A673 (cell line): ENCODE measurements at regions not wholly inside any gene's neighbourhood (a gene's known extent, or its start where the extent isn't known, plus 50 kb on each side); places are given as distances from the start of the nearest gene placed in this dataset.

Experiments used
- BruUV-seq: library from RNA; stranded (reverse); fragments of 400-500 nt; replicated peaks from 2 replicates; lab custom pipeline; 2021; lab: Mats Ljungman, UMichigan
- CTCF ChIA-PET: fragments of 300-600 bp; sonication (Branson Sonifier 250); formaldehyde crosslinking; loops from one replicate; lab custom pipeline; 2022; ENCODE audit warnings: antibody characterized with exemption; lab: Charles Lee
- POLR2A ChIA-PET: fragments of 300-600 bp; sonication (Branson Sonifier 250); formaldehyde crosslinking; loops from one replicate; lab custom pipeline; 2022; ENCODE audit warnings: antibody characterized with exemption; ENCODE audit not compliant: low non-redundant PET; lab: Charles Lee
- DNase-seq: peaks from one replicate; pipeline ENCODE4 v3.0.0-alpha.2; 2015; ENCODE audit warnings: low spot score
- H3K27ac ChIP-seq: fragments of 200-600 bp; sonication (generic); 2 replicates; pipeline ENCODE4 v1.5.1; 2016; ENCODE audit warnings: mixed run types, low read depth, mild to moderate bottlenecking, mixed read lengths, antibody characterized with exemption, low read length; ENCODE audit not compliant: poor library complexity, severe bottlenecking
- H3K27me3 ChIP-seq: fragments of 200-600 bp; sonication (generic); replicated peaks from 2 replicates; pipeline ENCODE4 v1.6.1; 2017; ENCODE audit warnings: mixed run types, low read depth, mild to moderate bottlenecking, mixed read lengths, antibody characterized with exemption, low read length; ENCODE audit not compliant: insufficient read depth, poor library complexity
- H3K36me3 ChIP-seq: fragments of 200-600 bp; sonication (generic); 2 replicates; pipeline ENCODE4 v1.6.1; 2016; ENCODE audit warnings: mixed run types, mild to moderate bottlenecking, mixed read lengths, antibody characterized with exemption, low read length; ENCODE audit not compliant: insufficient read depth, poor library complexity, severe bottlenecking
- H3K4me1 ChIP-seq: fragments of 200-600 bp; sonication (generic); 2 replicates; pipeline ENCODE4 v1.6.1; 2017; ENCODE audit warnings: mixed run types, mild to moderate bottlenecking, mixed read lengths, antibody characterized with exemption, low read length; ENCODE audit not compliant: insufficient read depth, poor library complexity, severe bottlenecking
- H3K4me3 ChIP-seq: fragments of 200-600 bp; sonication (generic); 2 replicates; pipeline ENCODE4 v1.5.1; 2016; ENCODE audit warnings: low read depth, mixed run types, mild to moderate bottlenecking, mixed read lengths, low read length; ENCODE audit not compliant: poor library complexity, severe bottlenecking
- H3K9me3 ChIP-seq: fragments of 200-600 bp; sonication (generic); 2 replicates; pipeline ENCODE4 v1.6.1; 2016; ENCODE audit warnings: mixed run types, low read depth, mild to moderate bottlenecking, mixed read lengths, antibody characterized with exemption, low read length; ENCODE audit not compliant: poor library complexity, severe bottlenecking
- CTCF ChIP-seq: fragments of 300-800, 200-600 bp; sonication (generic); conservative IDR thresholded peaks from 2 replicates; pipeline ENCODE4 v1.5.1; 2017; ENCODE audit warnings: low read depth, mild to moderate bottlenecking, antibody characterized with exemption, low read length, moderate library complexity, mixed read lengths
- EZH2 ChIP-seq: fragments of 200-600 bp; sonication (generic); IDR thresholded peaks from 2 replicates; pipeline ENCODE4 v1.6.1; 2017; ENCODE audit warnings: borderline replicate concordance, low read depth, mild to moderate bottlenecking, mixed read lengths, antibody characterized with exemption, low read length; ENCODE audit not compliant: poor library complexity, severe bottlenecking
- intact Hi-C: fragments of 100-400 bp; cut with micrococcal nuclease; formaldehyde crosslinking; loops from one replicate; pipeline ENCODE4 v1.10.0; 2022; ENCODE audit not compliant: unreplicated experiment

- H3K27me3 ChIP-seq, result no peaks in the 10 kb centered on the region
- ChIA-PET POLR2A (no interaction called here), CTCF (no interaction called here)
- TF ChIP-seq EZH2 (no peak), CTCF (no peak)
- DNase-seq, result no peak
- intact Hi-C loops, result no loop called here
- BruUV-seq, result no TSS peak
- H3K4me1 ChIP-seq, result no peaks in the 10 kb centered on the region
- H3K36me3 ChIP-seq, result no peaks in the 10 kb centered on the region
- H3K4me3 ChIP-seq, result no peak overlapping the region
- no peaks in the 10 kb centered on the region for H3K9me3 ChIP-seq
- no peak overlapping the region for H3K27ac ChIP-seq
These were observed 515.3 kb downstream of the TLE1 start for GRCh38 chr9:81174023-81174422.

DNA sequence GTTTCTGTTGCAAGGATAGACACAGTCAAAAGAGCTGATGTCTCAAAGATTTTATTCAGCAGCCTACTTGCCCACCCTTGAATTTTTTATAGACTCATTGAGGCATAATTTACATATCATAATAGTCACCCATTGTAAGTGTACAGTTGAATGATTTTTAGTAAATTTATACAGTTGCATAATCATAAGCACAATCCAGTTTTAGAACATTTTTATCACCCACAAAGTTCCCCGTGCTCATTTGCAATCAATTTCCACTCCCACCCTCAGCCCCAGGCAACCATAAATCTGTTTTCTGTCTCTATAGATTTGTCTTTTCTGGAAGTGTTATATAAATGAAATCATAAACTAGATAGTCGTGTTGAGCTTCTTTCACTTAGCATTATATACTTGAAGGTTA is 517.7 kb downstream of the TLE1 start:
- Histone ChIP-seq H3K27ac (no peak overlapping the region), H3K36me3 (no peaks in the 10 kb centered on the region), H3K27me3 (no peaks in the 10 kb centered on the region), H3K4me3 (no peak overlapping the region), H3K4me1 (no peaks in the 10 kb centered on the region), H3K9me3 (no peaks in the 10 kb centered on the region)
- DNase-seq, result no peak
- BruUV-seq, result no TSS peak
- POLR2A ChIA-PET, result no interaction called here
- TF ChIP-seq EZH2 (no peak), CTCF (no peak)
- CTCF ChIA-PET, result no interaction called here
- intact Hi-C loops, result no loop called here

GRCh38 chr9:81162361-81162760 is 527.0 kb downstream of the TLE1 start:
- intact Hi-C loops, result no loop called here
- no peaks in the 10 kb centered on the region for H3K9me3 ChIP-seq
- CTCF ChIA-PET, result no interaction called here
- no peaks in the 10 kb centered on the region for H3K27me3 ChIP-seq
- no peak overlapping the region for H3K4me3 ChIP-seq
- H3K27ac ChIP-seq, result no peak overlapping the region
- H3K4me1 ChIP-seq, result no peaks in the 10 kb centered on the region
- no peaks in the 10 kb centered on the region for H3K36me3 ChIP-seq
- BruUV-seq, result no TSS peak
- TF ChIP-seq CTCF (no peak), EZH2 (no peak)
- DNase-seq, result no peak
- POLR2A ChIA-PET, result no interaction called here
